ENCODE measurements at regions not wholly inside any gene's neighbourhood (a gene's known extent, or its start where the extent isn't known, plus 50 kb on each side); places are given as distances from the start of the nearest gene placed in this dataset.

DNA sequence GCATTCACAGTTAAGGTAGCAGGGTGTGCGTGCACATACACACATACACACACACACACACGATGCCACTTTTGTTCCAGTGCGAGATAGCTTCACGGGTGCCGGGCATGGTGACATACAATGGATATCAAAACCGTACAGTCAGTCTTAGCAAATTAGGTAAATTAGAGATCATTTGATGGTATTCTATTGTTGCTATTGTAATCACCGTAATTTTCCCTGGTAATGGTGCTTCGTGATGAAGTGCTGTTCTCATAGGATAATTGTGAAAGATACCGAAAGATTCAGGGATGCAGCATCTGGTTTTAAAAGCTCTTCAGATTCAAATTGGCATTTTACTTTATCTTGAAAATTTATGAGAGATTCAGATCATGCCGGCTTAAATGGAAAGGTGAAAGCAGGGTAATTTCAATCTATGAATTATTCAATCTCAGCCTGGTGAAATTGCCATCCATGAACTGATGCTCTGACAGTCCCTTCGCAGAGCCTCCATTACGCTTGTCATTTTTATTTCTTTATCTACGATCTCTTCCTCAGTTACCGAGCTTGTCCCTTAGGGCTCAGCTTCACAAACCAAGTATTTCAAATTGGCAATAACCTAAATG, 71.3 kb upstream of the SOX4 start:
- DNase-seq (ENCODE audit: low spot score): peak; percentile 10

DNA sequence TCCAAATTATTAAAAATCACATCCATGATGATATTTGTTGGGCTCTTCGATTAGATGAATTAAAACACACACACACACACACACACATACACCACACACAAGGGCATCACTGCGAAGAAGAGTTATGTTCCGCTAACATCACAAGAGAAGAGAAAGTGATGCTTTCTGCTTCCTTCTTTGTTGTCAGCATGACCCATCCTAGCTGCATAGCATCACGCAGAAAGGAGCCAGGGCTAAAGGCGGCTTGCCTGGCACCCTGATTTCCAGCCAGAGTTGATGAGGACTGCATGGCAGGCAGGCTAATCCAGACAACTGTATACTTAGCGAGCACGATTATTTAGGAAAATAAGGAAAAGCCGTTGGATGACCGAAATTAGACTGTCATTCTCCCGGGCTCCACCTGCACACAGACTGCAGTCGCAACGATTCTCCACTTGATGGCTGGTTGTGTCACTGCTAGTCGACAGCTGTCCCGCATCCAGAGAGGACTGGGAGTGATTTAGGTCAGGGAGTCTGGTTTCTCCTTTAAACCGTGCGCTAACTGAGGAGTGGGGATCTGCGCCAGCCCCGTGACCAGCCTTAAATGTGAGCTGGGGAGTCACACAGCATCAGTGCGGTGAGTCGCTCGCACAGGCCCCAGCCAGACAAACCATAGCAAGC, 70.6 kb upstream of the SOX4 start:
- DNase-seq (ENCODE audit: low spot score): peak; percentile 17

DNA sequence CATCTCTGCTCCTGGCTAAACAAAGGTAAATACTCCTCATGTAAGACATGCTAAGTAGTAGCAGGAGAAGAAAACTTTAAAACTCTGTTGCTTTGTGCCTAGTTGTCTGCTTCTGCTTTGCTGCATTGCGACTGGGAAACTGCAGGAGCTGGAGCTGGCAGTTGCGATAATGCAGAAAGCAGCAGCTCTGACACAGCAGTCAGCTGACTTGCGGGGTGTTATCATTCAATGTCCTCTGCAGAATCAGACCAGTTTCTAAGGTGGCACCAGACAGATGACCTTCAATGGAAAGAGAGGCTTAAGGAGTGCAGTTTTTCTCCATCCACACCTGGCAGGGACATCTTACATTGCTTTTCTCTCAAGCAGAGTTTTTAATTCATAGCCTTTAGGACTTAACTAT, 69.9 kb upstream of the SOX4 start:
- DNase-seq (ENCODE audit: low spot score): no peak

DNA sequence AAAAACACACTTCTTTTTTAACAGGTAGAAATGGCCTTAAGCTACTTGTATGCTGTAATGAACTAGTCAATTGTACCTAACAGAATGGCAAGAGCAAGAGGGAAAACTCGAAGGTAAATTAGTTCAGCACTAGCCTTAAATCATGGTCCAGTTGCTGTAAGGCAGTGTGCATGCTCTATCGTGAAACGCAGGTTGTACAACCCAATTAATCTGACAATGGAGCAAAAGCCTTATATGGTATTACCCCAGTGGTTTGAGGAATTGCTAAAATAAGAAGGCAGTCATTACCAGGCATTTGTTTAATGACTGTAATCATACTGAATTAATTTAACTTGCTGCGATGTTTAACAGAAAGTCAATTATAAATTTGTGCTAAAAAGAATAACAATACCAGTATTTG, 69.3 kb upstream of the SOX4 start:
- no peak for DNase-seq (ENCODE audit: low spot score)

DNA sequence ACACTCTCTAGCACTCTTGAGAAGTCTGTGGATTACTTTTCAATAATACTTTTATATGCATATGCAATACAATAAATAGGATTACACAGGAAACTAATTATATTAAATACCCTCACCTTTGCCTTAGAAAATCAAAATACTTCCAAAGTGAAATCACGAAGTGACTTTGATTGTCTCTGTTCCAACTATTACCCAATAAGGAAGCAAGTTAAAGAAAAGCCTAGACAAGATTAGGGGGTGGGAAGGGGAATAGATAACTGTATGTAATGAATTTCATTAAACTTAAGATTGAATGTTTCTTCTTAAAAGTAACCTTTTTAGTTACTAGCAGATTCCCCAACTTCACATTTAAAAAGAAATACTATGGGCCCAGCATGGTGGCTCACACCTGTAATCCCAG, 66.6 kb upstream of the SOX4 start:
- DNase-seq (ENCODE audit: low spot score): no peak

DNA sequence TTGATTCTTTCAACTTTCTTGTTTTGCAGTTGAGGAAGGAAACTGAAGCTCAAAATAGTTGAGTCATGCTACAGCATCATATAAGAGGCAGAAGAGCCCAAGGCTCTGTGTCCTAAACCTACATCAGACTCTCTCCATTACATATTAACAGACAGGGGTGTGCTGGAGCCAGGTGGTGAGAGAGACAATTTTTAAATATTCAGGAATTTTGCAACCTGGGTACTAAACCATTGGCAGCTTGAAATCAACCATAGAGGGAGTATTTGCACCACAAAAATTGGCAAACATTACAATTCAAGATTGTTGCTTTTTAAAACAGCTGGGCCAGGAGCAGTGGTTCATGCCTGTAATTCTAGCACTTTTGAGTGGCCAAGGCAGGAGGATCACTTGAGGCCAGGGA, 65.8 kb upstream of the SOX4 start:
- no peak for DNase-seq (ENCODE audit: low spot score)

DNA sequence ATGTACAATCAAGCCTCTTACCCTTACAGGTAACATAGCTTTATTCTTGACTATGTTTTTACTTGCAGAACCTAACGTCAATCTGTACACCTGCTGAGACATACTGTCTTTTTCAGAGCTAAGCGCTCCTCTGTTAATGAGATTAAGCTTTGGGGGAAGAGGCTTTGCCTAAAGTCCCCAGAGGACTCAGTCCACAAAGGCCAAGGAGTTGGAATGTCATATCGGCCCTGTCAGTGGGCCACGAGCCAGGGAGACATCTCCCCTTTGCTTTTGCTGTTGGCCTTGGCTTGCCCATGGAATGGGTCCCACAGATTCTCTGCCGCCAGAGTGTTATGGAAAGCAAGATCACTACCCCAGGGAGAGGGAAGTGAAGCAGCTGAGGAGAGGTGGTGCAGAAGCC, 64.1 kb upstream of the SOX4 start:
- DNase-seq (ENCODE audit: low spot score): no peak

DNA sequence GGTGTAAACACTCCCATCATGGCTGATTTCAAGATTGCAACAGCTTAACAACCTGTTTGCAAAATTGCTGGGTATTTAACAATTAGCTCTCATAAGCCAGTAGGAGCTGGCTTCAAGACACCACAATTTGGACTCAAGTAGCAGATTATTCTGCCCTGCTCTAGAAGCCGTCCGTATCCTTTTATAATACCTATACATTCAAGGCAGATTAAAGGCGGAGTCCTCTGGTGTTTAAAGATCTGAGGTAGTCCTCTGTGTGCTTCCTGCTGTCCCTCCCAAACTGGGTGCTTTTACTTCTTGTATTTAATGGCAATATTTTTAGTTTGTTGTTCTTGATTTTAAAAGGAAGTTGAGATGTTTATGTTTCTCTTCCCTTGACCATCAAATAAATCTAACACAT, 62.2 kb upstream of the SOX4 start:
- no peak for DNase-seq (ENCODE audit: low spot score)

DNA sequence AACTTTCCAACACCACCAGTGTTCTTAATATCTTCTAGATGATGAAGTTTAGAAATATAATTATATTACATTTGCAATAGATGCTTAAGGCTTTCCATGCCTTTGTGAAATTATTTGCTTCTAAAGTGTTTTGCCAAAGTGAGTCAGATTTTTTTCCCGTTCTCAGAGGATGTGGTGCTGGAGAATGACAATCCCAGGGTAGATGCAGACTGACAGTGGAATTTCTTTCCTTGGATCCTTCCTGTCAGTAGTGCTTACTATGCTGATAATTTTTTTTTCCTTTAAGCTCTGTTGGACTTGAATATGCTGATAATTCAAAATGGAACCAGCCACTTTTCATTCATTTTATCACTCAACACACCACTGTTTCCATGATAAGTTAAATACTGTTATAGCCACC, 59.9 kb upstream of the SOX4 start:
- DNase-seq (ENCODE audit: low spot score): no peak

DNA sequence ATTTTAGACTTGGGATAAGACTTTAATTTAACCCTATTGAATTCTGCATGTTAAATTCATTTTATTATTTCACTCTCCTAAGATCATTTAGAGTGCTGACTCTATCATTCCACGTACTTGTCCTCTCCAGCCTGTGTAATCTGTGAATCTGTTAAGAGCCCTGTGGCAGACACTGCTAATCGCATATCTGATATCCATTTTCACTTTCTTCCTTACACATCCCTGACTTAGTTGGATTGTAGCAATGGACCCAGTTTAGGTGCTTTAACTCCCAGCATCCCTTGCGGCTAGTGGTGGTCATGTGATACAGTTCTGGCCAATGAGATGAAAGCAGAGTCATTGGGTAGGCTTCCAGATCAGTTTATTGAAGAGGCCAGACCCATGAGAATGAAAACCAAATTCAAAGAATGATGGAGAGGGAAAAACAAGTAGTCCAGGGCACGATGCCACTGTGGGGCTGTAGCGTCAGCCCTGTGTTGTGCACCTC, 57.2 kb upstream of the SOX4 start:
- DNase-seq (ENCODE audit: low spot score): no peak

DNA sequence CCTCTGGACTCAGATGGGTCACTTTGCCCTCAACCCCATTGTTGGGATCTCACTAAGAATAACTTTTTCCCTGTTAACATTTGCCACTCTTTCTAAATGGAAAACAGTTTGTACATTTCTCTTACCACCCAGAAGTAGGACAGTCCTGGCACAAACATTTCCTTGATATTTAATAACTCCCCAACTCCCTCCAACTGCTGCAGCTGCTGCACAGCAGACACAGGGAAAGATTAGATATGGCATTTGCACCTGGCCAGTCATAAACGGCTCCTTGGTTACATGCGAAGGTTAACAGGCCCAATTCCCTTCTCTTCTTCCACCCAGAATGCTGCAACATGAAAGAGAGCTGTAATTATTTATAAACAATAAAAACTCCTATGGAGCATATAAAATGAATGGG, 55.9 kb upstream of the SOX4 start:
- no peak for DNase-seq (ENCODE audit: low spot score)

DNA sequence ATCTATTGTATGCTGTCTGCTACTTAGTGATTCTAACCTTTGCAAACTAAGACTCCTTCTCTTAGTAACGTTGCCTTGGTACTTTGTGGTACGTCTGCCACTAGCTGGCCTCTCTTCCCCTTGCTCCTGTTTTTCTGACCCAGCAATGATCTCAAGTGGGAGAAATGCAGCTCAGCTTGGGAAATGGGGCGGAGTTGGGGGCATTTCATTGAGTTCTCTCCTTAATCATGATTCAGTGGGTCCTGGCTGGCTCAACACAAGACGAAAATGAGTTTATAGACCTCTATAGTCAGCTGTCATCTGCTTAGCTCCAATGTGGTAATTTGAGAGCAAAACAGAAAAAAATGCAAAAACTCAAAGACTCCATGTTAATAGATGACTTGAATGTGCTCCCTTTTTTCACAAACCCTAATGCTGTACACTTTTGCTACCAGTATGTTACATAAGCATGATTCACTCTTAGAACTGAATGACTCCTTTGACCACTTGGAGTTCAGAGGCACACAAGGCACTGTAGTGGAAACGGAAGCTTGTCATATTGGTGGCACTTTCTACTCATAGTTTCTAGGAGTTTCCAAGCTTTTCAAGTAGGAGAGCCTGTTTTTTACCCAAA, 55.3 kb upstream of the SOX4 start:
- no peak for DNase-seq (ENCODE audit: low spot score)

DNA sequence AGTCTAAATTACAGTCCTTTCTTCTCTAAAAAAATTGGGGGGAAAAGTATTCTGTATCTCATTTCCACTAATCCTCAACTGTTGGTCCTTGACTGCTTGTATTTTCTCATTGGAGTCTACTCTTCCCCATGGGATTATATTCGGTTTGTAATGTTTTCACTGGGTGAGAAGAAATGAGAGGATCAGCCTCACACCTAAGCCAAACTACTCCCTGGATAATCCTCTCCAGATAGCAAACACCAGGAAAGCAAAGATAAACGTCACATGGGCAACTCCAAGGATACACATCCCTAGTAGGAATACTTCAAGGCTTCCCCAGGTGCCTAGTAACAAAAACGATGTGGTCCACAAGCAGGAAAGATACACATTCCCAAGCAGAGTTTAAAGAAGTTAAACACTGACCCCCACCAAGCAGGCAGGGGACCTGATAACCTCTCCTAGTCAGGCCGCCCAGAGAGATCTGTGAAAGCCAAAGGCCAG, 53.9 kb upstream of the SOX4 start:
- DNase-seq (ENCODE audit: low spot score): no peak

Measured in Ammon's horn (tissue), 1 donor.